GM19395 (cell line): ENCODE measurements at regions not wholly inside any gene's neighbourhood (a gene's known extent, or its start where the extent isn't known, plus 50 kb on each side); places are given as distances from the start of the nearest gene placed in this dataset.

Experiments used
- ATAC-seq: cut with Tn5 transposase; IDR thresholded peaks from one replicate; pipeline ENCODE4 v1.9.1; 2021; ENCODE audit warnings: mild to moderate bottlenecking, moderate library complexity; ENCODE audit not compliant: unreplicated experiment

GRCh38 chr2:17262854-17263569, 255.2 kb downstream of the RAD51AP2 start:
- ATAC-seq: no peak

- ATAC-seq: no peak
These were observed 258.6 kb downstream of the RAD51AP2 start for GRCh38 chr2:17259613-17260012.

- ATAC-seq: no peak
These were observed 259.4 kb downstream of the RAD51AP2 start for GRCh38 chr2:17258861-17259260.

- no peak for ATAC-seq
These were observed 260.9 kb downstream of the RAD51AP2 start for GRCh38 chr2:17257189-17257909.

- no peak for ATAC-seq
These were observed 263.2 kb downstream of the RAD51AP2 start for GRCh38 chr2:17255071-17255470.

GRCh38 chr2:17254421-17254820, 263.8 kb downstream of the RAD51AP2 start:
- no peak for ATAC-seq

GRCh38 chr2:17252258-17252657, 266.0 kb downstream of the RAD51AP2 start:
- no peak for ATAC-seq

- no peak for ATAC-seq
These were observed 267.1 kb downstream of the RAD51AP2 start for GRCh38 chr2:17251171-17251570.

- no peak for ATAC-seq
These were observed 269.0 kb downstream of the RAD51AP2 start for GRCh38 chr2:17249249-17249648.

GRCh38 chr2:17245906-17246305, 272.3 kb downstream of the RAD51AP2 start:
- ATAC-seq: no peak

- no peak for ATAC-seq
These were observed 275.3 kb downstream of the RAD51AP2 start for GRCh38 chr2:17242813-17243485.

GRCh38 chr2:17239550-17239949, 278.7 kb downstream of the RAD51AP2 start:
- no peak for ATAC-seq

- no peak for ATAC-seq
These were observed 283.1 kb downstream of the RAD51AP2 start for GRCh38 chr2:17235167-17235566.

GRCh38 chr2:17232776-17233556, 285.3 kb downstream of the RAD51AP2 start:
- no peak for ATAC-seq

GRCh38 chr2:17231394-17231965, 286.8 kb downstream of the RAD51AP2 start:
- ATAC-seq: no peak

- no peak for ATAC-seq
These were observed 288.8 kb downstream of the RAD51AP2 start for GRCh38 chr2:17229414-17229813.

GRCh38 chr2:17228461-17228860, 289.8 kb downstream of the RAD51AP2 start:
- ATAC-seq: no peak

- ATAC-seq: no peak
These were observed 290.4 kb downstream of the RAD51AP2 start for GRCh38 chr2:17227856-17228255.

GRCh38 chr2:17226941-17227490, 291.2 kb downstream of the RAD51AP2 start:
- ATAC-seq: no peak

GRCh38 chr2:17223211-17223610, 295.0 kb downstream of the RAD51AP2 start:
- ATAC-seq: no peak
